ENCODE measurements at regions not wholly inside any gene's neighbourhood (a gene's known extent, or its start where the extent isn't known, plus 50 kb on each side); places are given as distances from the start of the nearest gene placed in this dataset.
"Not testable (repeated sequence)": the region's sequence is repeated elsewhere in the genome, so short reads cannot be mapped to it uniquely, and the experiment has no call there.

- TF ChIP-seq POLR2A (IDR thresholded peaks at IDR 0.05; ENCODE audit: control extremely low read depth in 1 of 2, low read depth in 2 of 2, low read length in 2 of 2); JUN (IDR thresholded peaks at IDR 0.05; ENCODE audit: low read depth, low read length); EP300 (IDR thresholded peaks at IDR 0.05; ENCODE audit: borderline replicate concordance in 1 of 2, low read depth in 2 of 2, low read length in 2 of 2); EZH2 (IDR thresholded peaks at IDR 0.05; ENCODE audit: low read depth, low read length, severe bottlenecking); CTCF (IDR thresholded peaks at IDR 0.05; ENCODE audit: control extremely low read depth in 1 of 3, insufficient read depth in 1 of 3, low read depth in 1 of 3, low read length in 3 of 3); TBP (IDR thresholded peaks at IDR 0.05; ENCODE audit: low read depth, low read length); PHF8 (conservative IDR thresholded peaks at IDR 0.05; ENCODE audit: low read depth, low read length); POLR2AphosphoS5 (IDR thresholded peaks at IDR 0.05; ENCODE audit: low read depth, low read length); ATF3 (IDR thresholded peaks at IDR 0.05; ENCODE audit: insufficient read depth, low read depth, low read length); ZNF274 (IDR thresholded peaks at IDR 0.05; ENCODE audit: borderline replicate concordance, extremely low read depth, low read length); KDM5A (IDR thresholded peaks at IDR 0.05; ENCODE audit: low read length): not testable (repeated sequence)
- TF ChIP-seq, protein P1, sequence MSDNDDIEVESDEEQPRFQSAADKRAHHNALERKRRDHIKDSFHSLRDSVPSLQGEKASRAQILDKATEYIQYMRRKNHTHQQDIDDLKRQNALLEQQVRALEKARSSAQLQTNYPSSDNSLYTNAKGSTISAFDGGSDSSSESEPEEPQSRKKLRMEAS (IDR thresholded peaks at IDR 0.05) = not testable (repeated sequence)
- TF ChIP-seq, protein P2, sequence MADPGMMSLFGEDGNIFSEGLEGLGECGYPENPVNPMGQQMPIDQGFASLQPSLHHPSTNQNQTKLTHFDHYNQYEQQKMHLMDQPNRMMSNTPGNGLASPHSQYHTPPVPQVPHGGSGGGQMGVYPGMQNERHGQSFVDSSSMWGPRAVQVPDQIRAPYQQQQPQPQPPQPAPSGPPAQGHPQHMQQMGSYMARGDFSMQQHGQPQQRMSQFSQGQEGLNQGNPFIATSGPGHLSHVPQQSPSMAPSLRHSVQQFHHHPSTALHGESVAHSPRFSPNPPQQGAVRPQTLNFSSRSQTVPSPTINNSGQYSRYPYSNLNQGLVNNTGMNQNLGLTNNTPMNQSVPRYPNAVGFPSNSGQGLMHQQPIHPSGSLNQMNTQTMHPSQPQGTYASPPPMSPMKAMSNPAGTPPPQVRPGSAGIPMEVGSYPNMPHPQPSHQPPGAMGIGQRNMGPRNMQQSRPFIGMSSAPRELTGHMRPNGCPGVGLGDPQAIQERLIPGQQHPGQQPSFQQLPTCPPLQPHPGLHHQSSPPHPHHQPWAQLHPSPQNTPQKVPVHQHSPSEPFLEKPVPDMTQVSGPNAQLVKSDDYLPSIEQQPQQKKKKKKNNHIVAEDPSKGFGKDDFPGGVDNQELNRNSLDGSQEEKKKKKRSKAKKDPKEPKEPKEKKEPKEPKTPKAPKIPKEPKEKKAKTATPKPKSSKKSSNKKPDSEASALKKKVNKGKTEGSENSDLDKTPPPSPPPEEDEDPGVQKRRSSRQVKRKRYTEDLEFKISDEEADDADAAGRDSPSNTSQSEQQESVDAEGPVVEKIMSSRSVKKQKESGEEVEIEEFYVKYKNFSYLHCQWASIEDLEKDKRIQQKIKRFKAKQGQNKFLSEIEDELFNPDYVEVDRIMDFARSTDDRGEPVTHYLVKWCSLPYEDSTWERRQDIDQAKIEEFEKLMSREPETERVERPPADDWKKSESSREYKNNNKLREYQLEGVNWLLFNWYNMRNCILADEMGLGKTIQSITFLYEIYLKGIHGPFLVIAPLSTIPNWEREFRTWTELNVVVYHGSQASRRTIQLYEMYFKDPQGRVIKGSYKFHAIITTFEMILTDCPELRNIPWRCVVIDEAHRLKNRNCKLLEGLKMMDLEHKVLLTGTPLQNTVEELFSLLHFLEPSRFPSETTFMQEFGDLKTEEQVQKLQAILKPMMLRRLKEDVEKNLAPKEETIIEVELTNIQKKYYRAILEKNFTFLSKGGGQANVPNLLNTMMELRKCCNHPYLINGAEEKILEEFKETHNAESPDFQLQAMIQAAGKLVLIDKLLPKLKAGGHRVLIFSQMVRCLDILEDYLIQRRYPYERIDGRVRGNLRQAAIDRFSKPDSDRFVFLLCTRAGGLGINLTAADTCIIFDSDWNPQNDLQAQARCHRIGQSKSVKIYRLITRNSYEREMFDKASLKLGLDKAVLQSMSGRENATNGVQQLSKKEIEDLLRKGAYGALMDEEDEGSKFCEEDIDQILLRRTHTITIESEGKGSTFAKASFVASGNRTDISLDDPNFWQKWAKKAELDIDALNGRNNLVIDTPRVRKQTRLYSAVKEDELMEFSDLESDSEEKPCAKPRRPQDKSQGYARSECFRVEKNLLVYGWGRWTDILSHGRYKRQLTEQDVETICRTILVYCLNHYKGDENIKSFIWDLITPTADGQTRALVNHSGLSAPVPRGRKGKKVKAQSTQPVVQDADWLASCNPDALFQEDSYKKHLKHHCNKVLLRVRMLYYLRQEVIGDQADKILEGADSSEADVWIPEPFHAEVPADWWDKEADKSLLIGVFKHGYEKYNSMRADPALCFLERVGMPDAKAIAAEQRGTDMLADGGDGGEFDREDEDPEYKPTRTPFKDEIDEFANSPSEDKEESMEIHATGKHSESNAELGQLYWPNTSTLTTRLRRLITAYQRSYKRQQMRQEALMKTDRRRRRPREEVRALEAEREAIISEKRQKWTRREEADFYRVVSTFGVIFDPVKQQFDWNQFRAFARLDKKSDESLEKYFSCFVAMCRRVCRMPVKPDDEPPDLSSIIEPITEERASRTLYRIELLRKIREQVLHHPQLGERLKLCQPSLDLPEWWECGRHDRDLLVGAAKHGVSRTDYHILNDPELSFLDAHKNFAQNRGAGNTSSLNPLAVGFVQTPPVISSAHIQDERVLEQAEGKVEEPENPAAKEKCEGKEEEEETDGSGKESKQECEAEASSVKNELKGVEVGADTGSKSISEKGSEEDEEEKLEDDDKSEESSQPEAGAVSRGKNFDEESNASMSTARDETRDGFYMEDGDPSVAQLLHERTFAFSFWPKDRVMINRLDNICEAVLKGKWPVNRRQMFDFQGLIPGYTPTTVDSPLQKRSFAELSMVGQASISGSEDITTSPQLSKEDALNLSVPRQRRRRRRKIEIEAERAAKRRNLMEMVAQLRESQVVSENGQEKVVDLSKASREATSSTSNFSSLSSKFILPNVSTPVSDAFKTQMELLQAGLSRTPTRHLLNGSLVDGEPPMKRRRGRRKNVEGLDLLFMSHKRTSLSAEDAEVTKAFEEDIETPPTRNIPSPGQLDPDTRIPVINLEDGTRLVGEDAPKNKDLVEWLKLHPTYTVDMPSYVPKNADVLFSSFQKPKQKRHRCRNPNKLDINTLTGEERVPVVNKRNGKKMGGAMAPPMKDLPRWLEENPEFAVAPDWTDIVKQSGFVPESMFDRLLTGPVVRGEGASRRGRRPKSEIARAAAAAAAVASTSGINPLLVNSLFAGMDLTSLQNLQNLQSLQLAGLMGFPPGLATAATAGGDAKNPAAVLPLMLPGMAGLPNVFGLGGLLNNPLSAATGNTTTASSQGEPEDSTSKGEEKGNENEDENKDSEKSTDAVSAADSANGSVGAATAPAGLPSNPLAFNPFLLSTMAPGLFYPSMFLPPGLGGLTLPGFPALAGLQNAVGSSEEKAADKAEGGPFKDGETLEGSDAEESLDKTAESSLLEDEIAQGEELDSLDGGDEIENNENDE (IDR thresholded peaks at IDR 0.05; ENCODE audit: insufficient replicate concordance, low read length) = not testable (repeated sequence)
Observed at GRCh38 chr10:109801191-109801590, 122.1 kb downstream of the XPNPEP1 start.
